ENCODE measurements at regions not wholly inside any gene's neighbourhood (a gene's known extent, or its start where the extent isn't known, plus 50 kb on each side); places are given as distances from the start of the nearest gene placed in this dataset.

GRCh38 chr12:71027856-71028255 lies 107.3 kb upstream of the PTPRR start:
- no peak for TF ChIP-seq CTCF (IDR thresholded peaks at IDR 0.05; ENCODE audit: low read depth, low read length, missing input control)
- no peak for TF ChIP-seq ATF3 (IDR thresholded peaks at IDR 0.05)
- no peak for TF ChIP-seq TAF1 (conservative IDR thresholded peaks at IDR 0.05)
